ENCODE measurements at regions not wholly inside any gene's neighbourhood (a gene's known extent, or its start where the extent isn't known, plus 50 kb on each side); places are given as distances from the start of the nearest gene placed in this dataset.

DNA sequence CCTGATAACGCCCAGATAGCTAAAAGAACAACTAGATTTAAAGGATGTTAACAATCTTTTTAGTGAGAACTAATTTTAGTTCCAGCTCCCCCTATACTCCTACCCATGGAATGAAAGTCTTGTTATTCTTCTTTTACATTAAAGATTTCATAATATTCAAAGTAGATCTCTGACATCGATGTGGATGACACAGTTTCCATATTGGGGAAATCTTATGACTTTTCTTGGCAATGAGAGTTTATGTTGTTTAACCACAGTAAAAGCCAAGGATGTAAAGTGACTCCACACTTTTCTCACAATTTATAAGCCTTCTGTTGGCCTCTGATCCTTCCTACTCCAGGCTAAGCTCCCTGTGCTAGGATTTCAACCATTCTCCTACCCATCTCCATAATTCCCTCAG is 332.6 kb upstream of the KCNMB2 start:
- TF ChIP-seq YY1 (IDR thresholded peaks at IDR 0.05) = no peak
- TF ChIP-seq, protein P1, sequence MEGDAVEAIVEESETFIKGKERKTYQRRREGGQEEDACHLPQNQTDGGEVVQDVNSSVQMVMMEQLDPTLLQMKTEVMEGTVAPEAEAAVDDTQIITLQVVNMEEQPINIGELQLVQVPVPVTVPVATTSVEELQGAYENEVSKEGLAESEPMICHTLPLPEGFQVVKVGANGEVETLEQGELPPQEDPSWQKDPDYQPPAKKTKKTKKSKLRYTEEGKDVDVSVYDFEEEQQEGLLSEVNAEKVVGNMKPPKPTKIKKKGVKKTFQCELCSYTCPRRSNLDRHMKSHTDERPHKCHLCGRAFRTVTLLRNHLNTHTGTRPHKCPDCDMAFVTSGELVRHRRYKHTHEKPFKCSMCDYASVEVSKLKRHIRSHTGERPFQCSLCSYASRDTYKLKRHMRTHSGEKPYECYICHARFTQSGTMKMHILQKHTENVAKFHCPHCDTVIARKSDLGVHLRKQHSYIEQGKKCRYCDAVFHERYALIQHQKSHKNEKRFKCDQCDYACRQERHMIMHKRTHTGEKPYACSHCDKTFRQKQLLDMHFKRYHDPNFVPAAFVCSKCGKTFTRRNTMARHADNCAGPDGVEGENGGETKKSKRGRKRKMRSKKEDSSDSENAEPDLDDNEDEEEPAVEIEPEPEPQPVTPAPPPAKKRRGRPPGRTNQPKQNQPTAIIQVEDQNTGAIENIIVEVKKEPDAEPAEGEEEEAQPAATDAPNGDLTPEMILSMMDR (IDR thresholded peaks at IDR 0.05; ENCODE audit: low read depth, low read length, missing input control) = no peak
